GM21526 (cell line): ENCODE measurements at regions not wholly inside any gene's neighbourhood (a gene's known extent, or its start where the extent isn't known, plus 50 kb on each side); places are given as distances from the start of the nearest gene placed in this dataset.

Experiments
- ATAC-seq: cut with Tn5 transposase; IDR thresholded peaks from one replicate; pipeline ENCODE4 v1.9.1; 2021; ENCODE audit warnings: moderate library complexity; ENCODE audit not compliant: unreplicated experiment, low FRiP score

- no peak for ATAC-seq
Measured at GRCh38 chr5:76030343-76030742, 52.8 kb upstream of the SV2C start.

GRCh38 chr5:76029739-76030138, 53.4 kb upstream of the SV2C start:
- no peak for ATAC-seq

GRCh38 chr5:76025790-76026189, 57.4 kb upstream of the SV2C start:
- ATAC-seq = no peak

- no peak for ATAC-seq
Measured at GRCh38 chr5:76025069-76025468, 58.1 kb upstream of the SV2C start.

GRCh38 chr5:76022611-76023010, 60.6 kb upstream of the SV2C start:
- ATAC-seq = no peak

GRCh38 chr5:76021936-76022584, 61.1 kb upstream of the SV2C start:
- ATAC-seq = no peak

- no peak for ATAC-seq
Measured at GRCh38 chr5:76016258-76016657, 66.9 kb upstream of the SV2C start.

- no peak for ATAC-seq
Measured at GRCh38 chr5:76014005-76014404, 69.2 kb upstream of the SV2C start.

- ATAC-seq = no peak
Measured at GRCh38 chr5:76007904-76008303, 75.3 kb upstream of the SV2C start.

GRCh38 chr5:76000582-76000981, 82.6 kb upstream of the SV2C start:
- ATAC-seq = no peak

GRCh38 chr5:75993643-75994520, 89.3 kb upstream of the SV2C start:
- ATAC-seq = no peak

- ATAC-seq = no peak
Measured at GRCh38 chr5:75993183-75993582, 90.0 kb upstream of the SV2C start.

GRCh38 chr5:75992753-75993152, 90.4 kb upstream of the SV2C start:
- ATAC-seq = no peak

- ATAC-seq = no peak
Measured at GRCh38 chr5:75985077-75985476, 98.1 kb upstream of the SV2C start.

- no peak for ATAC-seq
Measured at GRCh38 chr5:75975496-75975895, 107.7 kb upstream of the SV2C start.

- no peak for ATAC-seq
Measured at GRCh38 chr5:75965292-75965691, 117.9 kb upstream of the SV2C start.

- peak; percentile 94 for ATAC-seq
Measured at GRCh38 chr5:75964008-75964407, 119.2 kb upstream of the SV2C start.

GRCh38 chr5:75963554-75963953, 119.6 kb upstream of the SV2C start:
- no peak for ATAC-seq

GRCh38 chr5:75961818-75962217, 121.4 kb upstream of the SV2C start:
- ATAC-seq = no peak

GRCh38 chr5:75960129-75960528, 123.1 kb upstream of the SV2C start:
- ATAC-seq = no peak

- no peak for ATAC-seq
Measured at GRCh38 chr5:75952963-75953362, 130.2 kb upstream of the SV2C start.

- ATAC-seq = no peak
Measured at GRCh38 chr5:75952291-75952690, 130.9 kb upstream of the SV2C start.
